WTC11 (cell line): ENCODE measurements at regions not wholly inside any gene's neighbourhood (a gene's known extent, or its start where the extent isn't known, plus 50 kb on each side); places are given as distances from the start of the nearest gene placed in this dataset.

Experiments used
- ATAC-seq: fragments of 200-7000 bp; cut with Tn5 transposase; 2 replicates; pipeline ENCODE4 v1.10.0; 2021; ENCODE audit warnings: mild to moderate bottlenecking, moderate library complexity
- CTCF ChIA-PET: fragments of 300-600 bp; sonication (Branson Sonifier 250); formaldehyde crosslinking; loops from one replicate; lab custom pipeline; 2021; ENCODE audit warnings: antibody characterized with exemption; lab: Charles Lee
- POLR2A ChIA-PET: fragments of 350-600 bp; sonication (Branson Sonifier 250); formaldehyde crosslinking; loops from one replicate; lab custom pipeline; 2021; ENCODE audit warnings: antibody characterized with exemption; lab: Charles Lee
- DNase-seq: peaks from one replicate; pipeline ENCODE4 v3.0.0; 2021; ENCODE audit warnings: low spot score
- H3K27ac Mint-ChIP-seq: 2 replicates; pipeline ENCODE4 v1.8.0; 2021; ENCODE audit warnings: mixed read lengths
- H3K27me3 Mint-ChIP-seq: 2 replicates; pipeline ENCODE4 v1.8.0; 2021; ENCODE audit warnings: low read depth, mild to moderate bottlenecking, moderate library complexity, mixed read lengths
- H3K36me3 Mint-ChIP-seq: 2 replicates; pipeline ENCODE4 v1.8.0; 2021; ENCODE audit warnings: mixed read lengths
- H3K4me1 Mint-ChIP-seq: 2 replicates; pipeline ENCODE4 v1.8.0; 2022; ENCODE audit warnings: mixed read lengths
- H3K4me3 Mint-ChIP-seq: 2 replicates; pipeline ENCODE4 v1.8.0; 2021; ENCODE audit warnings: mild to moderate bottlenecking, moderate library complexity, mixed read lengths
- H3K9me3 Mint-ChIP-seq: 2 replicates; pipeline ENCODE4 v1.8.0; 2021; ENCODE audit warnings: mixed read lengths
- ARID4B ChIP-seq: sonication (generic); formaldehyde crosslinking; IDR thresholded peaks from 2 replicates; pipeline ENCODE4 v1.8.0; 2023; ENCODE audit warnings: missing genetic modification reagents, mild to moderate bottlenecking, borderline replicate concordance
- ATF6 ChIP-seq: sonication (generic); formaldehyde crosslinking; IDR thresholded peaks from 2 replicates; pipeline ENCODE4 v1.8.1; 2023; ENCODE audit warnings: mild to moderate bottlenecking, missing genetic modification reagents
- CBFB ChIP-seq: sonication (generic); formaldehyde crosslinking; IDR thresholded peaks from 2 replicates; pipeline ENCODE4 v1.8.1; 2022; ENCODE audit warnings: mild to moderate bottlenecking, low read depth, missing genetic modification reagents
- EMX1 ChIP-seq: fragments of 250-450 bp; sonication (Bioruptor Pico); IDR thresholded peaks from 2 replicates; pipeline ENCODE4 v1.8.0; 2021; ENCODE audit warnings: mild to moderate bottlenecking
- ERG ChIP-seq: fragments of 250-450 bp; sonication (Bioruptor Pico); IDR thresholded peaks from 2 replicates; pipeline ENCODE4 v1.8.0; 2021; ENCODE audit warnings: mild to moderate bottlenecking
- FOXJ3 ChIP-seq: sonication (generic); formaldehyde crosslinking; IDR thresholded peaks from 2 replicates; pipeline ENCODE4 v1.9.0; 2021; ENCODE audit warnings: missing genetic modification reagents, mild to moderate bottlenecking, borderline replicate concordance
- FOXP1 ChIP-seq: sonication (generic); formaldehyde crosslinking; IDR thresholded peaks from 2 replicates; pipeline ENCODE4 v1.8.0; 2022; ENCODE audit warnings: missing genetic modification reagents, mild to moderate bottlenecking, moderate library complexity, borderline replicate concordance
- HMGA2 ChIP-seq: fragments of 250-450 bp; sonication (Bioruptor Pico); IDR thresholded peaks from 2 replicates; pipeline ENCODE4 v1.4.0; 2021; ENCODE audit warnings: mild to moderate bottlenecking, moderate library complexity
- HMGXB4 ChIP-seq: sonication (generic); formaldehyde crosslinking; IDR thresholded peaks from 2 replicates; pipeline ENCODE4 v1.8.1; 2023; ENCODE audit warnings: mild to moderate bottlenecking, moderate library complexity, missing genetic modification reagents
- JAZF1 ChIP-seq: fragments of 250-450 bp; sonication (Bioruptor Pico); IDR thresholded peaks from 2 replicates; pipeline ENCODE4 v1.9.0; 2021; ENCODE audit warnings: moderate library complexity, mild to moderate bottlenecking, inconsistent platforms
- NR2C2 ChIP-seq: sonication (generic); formaldehyde crosslinking; IDR thresholded peaks from 2 replicates; pipeline ENCODE4 v1.8.0; 2022; ENCODE audit warnings: mild to moderate bottlenecking, missing genetic modification reagents
- PRRX2 ChIP-seq: fragments of 250-450 bp; sonication (Bioruptor Pico); IDR thresholded peaks from 2 replicates; pipeline ENCODE4 v1.8.0; 2021; ENCODE audit warnings: mild to moderate bottlenecking
- TEAD4 ChIP-seq: sonication (generic); formaldehyde crosslinking; IDR thresholded peaks from 2 replicates; pipeline ENCODE4 v1.8.0; 2022; ENCODE audit warnings: mild to moderate bottlenecking, missing genetic modification reagents
- USF2 ChIP-seq: sonication (generic); formaldehyde crosslinking; IDR thresholded peaks from 2 replicates; pipeline ENCODE4 v1.8.1; 2023; ENCODE audit warnings: mild to moderate bottlenecking, missing genetic modification reagents, moderate library complexity
- ZNF138 ChIP-seq: sonication (generic); formaldehyde crosslinking; conservative IDR thresholded peaks from 2 replicates; pipeline ENCODE4 v1.8.1; 2022; ENCODE audit warnings: mild to moderate bottlenecking, moderate library complexity, missing genetic modification reagents
- ZNF219 ChIP-seq: sonication (generic); formaldehyde crosslinking; IDR thresholded peaks from 2 replicates; pipeline ENCODE4 v1.8.0; 2023; ENCODE audit warnings: missing genetic modification reagents, mild to moderate bottlenecking, borderline replicate concordance
- ZNF423 ChIP-seq: fragments of 250-450 bp; sonication (Bioruptor Pico); IDR thresholded peaks from 2 replicates; pipeline ENCODE4 v2.1.2; 2022; ENCODE audit warnings: mild to moderate bottlenecking, moderate library complexity
- ZNF532 ChIP-seq: fragments of 250-450 bp; sonication (Bioruptor Pico); IDR thresholded peaks from 2 replicates; pipeline ENCODE4 v1.9.0; 2021; ENCODE audit warnings: mild to moderate bottlenecking, borderline replicate concordance

- TF ChIP-seq NR2C2 (no peak), EMX1 (CRISPR knock-in tag) (no peak), ZNF219 (CRISPR knock-in tag) (no peak), ZNF423 (no peak), PRRX2 (no peak), HMGXB4 (CRISPR knock-in tag) (no peak), TEAD4 (CRISPR knock-in tag) (no peak), ZNF138 (CRISPR knock-in tag) (no peak), ARID4B (CRISPR knock-in tag) (no peak), CBFB (CRISPR knock-in tag) (no peak), USF2 (CRISPR knock-in tag) (no peak), HMGA2 (CRISPR knock-in tag) (no peak), ZNF532 (CRISPR knock-in tag) (no peak), FOXJ3 (no peak), FOXP1 (CRISPR knock-in tag) (no peak), ATF6 (no peak), JAZF1 (CRISPR knock-in tag) (no peak), ERG (CRISPR knock-in tag) (no peak)
- ATAC-seq (no peak), DNase-seq (no peak)
- H3K4me3 Mint-ChIP-seq: no peak overlapping the region
- H3K27me3 Mint-ChIP-seq: no peaks in the 10 kb centered on the region; the same call in 1 of the 2 replicates
- peaks cover 11% of the 10 kb centered on the region for H3K4me1 Mint-ChIP-seq
- peaks cover 3% of the 10 kb centered on the region for H3K9me3 Mint-ChIP-seq
- CTCF ChIA-PET: no interaction called here
- POLR2A ChIA-PET: no interaction called here
- no peak overlapping the region for H3K27ac Mint-ChIP-seq
- no peaks in the 10 kb centered on the region for H3K36me3 Mint-ChIP-seq
These were observed 832.3 kb upstream of the ID2 start for GRCh38 chr2:7849531-7849930.
